ENCODE measurements at regions not wholly inside any gene's neighbourhood (a gene's known extent, or its start where the extent isn't known, plus 50 kb on each side); places are given as distances from the start of the nearest gene placed in this dataset.
"Not testable (repeated sequence)": the region's sequence is repeated elsewhere in the genome, so short reads cannot be mapped to it uniquely, and the experiment has no call there.

GRCh38 chr1:610538-610937 lies 75.9 kb downstream of the OR4F16 start:
- not testable (repeated sequence) for DNase-seq, ATAC-seq

DNA sequence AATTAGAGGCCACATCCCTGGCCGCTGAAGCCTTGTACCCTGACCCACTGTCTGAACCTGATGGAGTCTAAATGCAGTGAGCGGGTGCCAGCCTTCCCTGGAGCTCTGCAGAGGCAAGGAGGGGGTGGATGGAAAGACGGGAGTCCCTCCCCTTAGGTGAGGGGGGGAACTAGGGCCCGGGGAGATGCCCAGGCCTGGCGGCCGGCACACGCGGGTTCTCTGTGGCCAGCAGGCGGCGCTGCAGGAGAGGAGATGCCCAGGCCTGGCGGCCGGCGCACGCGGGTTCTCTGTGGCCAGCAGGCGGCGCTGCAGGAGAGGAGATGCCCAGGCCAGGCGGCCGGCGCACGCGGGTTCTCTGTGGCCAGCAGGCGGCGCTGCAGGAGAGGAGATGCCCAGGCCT lies 77.3 kb downstream of the OR4F16 start:
- ATAC-seq, DNase-seq: not testable (repeated sequence)

DNA sequence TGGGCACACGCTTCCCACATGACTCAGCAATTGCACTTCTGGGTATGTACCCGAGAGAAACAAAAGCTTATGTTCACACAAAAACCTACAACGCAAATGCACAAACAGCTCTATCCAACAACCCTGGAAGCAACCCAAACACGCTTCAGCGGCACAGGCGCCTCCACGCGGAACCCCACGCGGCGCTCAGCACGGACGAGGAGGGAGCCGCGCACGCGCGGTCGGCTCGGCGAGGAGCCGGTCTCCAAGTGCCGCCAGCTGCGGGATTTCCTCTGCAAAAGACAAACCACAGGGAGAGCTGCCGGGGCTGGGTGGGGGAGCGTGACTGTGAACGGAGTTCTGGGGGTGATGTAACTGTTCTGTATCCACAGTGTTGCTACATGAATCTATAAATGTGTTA lies 81.2 kb downstream of the OR4F16 start:
- ATAC-seq = not testable (repeated sequence)
- DNase-seq = peak; percentile 41

DNA sequence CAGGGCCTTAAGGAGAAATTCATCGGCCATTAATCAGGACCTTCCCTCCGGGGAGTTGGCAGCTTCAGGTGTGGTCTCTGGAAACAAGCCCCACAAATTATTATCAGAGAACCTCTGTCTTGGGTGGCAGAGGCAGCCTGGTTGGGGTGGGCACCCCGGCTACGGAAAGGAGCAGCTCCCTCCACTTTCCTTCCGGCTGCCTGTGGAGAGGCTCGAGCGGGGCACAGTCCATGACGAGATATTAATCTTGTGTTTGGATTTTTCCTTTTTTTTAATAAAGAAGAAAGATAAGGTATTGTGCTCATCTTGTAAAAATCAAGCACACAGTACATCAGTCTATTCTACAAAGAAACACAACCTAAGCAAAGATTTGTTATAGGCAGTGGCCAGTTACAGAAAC lies 98.2 kb downstream of the OR4F16 start:
- DNase-seq, ATAC-seq: not testable (repeated sequence)

DNA sequence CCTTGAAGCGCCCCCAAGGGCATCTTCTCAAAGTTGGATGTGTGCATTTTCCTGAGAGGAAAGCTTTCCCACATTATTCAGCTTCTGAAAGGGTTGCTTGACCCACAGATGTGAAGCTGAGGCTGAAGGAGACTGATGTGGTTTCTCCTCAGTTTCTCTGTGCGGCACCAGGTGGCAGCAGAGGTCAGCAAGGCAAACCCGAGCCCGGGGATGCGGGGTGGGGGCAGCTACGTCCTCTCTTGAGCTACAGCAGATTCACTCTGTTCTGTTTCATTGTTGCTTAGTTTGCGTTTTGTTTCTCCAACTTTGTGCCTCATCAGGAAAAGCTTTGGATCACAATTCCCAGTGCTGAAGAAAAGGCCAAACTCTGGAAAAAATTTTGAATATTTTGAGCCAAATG lies 100.5 kb downstream of the OR4F16 start:
- not testable (repeated sequence) for ATAC-seq

More for the DNA sequence above, 100.5 kb downstream of the OR4F16 start:
- peak; percentile 70 for DNase-seq
